ENCODE measurements at regions not wholly inside any gene's neighbourhood (a gene's known extent, or its start where the extent isn't known, plus 50 kb on each side); places are given as distances from the start of the nearest gene placed in this dataset.
A peak's percentile ranks its signal among the peaks of the same experiment; 100 is the strongest.
"Not testable (repeated sequence)": the region's sequence is repeated elsewhere in the genome, so short reads cannot be mapped to it uniquely, and the experiment has no call there.

- FAIRE-seq (no peak), DNase-seq (ENCODE audit: insufficient read length, low spot score) (no peak)
Observed at GRCh38 chr1:30534551-30534940, 188.8 kb downstream of the MATN1 start.

DNA sequence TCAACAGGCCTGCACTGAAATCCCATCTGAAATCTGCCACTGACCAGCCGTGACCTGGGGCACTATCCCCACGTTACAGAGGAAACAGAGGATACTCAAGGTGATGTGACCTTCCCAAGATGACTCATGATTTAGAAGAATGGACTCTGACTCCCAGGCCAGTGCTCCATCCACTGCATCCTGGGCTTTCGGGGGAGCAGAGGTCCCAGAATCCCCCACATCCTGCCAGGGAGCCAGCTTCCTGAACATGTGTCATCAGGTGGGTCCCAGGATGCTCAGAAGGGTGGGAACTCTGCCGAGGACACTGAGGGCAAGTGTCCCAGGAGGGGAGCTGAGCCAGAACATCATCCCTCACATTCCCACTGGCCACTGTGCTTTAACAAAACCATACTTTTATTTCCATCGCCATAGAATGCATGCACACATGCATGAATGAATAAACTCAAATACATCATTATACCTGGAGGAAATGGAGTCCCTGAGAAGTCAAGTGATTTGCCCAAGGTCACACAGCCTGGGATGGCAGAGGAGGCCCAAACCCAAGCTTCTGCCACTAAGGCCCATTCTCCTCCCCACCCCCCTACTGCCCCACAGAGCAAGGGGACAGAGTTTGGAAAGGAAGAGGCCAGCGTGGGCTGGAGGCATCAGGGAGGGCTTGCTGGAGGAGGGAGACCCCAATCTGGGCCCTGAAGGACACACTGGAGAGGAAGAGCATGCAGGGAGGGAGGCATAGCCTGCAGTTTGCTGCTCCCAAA, 189.4 kb downstream of the MATN1 start:
- DNase-seq (ENCODE audit: insufficient read length, low spot score), result no peak
- no peak for FAIRE-seq

DNA sequence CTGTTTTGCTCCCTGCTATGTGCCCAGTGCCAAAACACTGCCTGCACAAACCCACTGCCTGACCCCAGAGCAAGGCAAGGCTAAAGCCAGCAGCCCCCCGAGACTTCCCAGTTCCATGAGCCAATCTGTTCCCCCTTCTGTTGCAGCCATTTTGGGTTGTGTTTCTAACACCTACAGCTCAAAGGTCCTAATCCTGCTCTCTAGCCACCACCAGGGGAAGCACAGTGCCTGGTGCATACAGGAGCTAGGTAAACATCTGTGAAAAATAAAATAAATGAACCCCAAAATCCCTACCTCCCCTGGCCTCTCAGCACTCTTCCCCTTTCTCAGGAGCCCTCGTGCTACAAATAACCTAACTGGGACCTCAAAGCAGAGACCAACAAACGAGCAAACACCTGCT, 190.2 kb downstream of the MATN1 start:
- no peak for FAIRE-seq
- no peak for DNase-seq (ENCODE audit: insufficient read length, low spot score)

GRCh38 chr1:30532621-30533020, 190.8 kb downstream of the MATN1 start:
- FAIRE-seq (no peak), DNase-seq (ENCODE audit: insufficient read length, low spot score) (no peak)

GRCh38 chr1:30527511-30528140, 195.8 kb downstream of the MATN1 start:
- no peak for DNase-seq (ENCODE audit: insufficient read length, low spot score)

DNA sequence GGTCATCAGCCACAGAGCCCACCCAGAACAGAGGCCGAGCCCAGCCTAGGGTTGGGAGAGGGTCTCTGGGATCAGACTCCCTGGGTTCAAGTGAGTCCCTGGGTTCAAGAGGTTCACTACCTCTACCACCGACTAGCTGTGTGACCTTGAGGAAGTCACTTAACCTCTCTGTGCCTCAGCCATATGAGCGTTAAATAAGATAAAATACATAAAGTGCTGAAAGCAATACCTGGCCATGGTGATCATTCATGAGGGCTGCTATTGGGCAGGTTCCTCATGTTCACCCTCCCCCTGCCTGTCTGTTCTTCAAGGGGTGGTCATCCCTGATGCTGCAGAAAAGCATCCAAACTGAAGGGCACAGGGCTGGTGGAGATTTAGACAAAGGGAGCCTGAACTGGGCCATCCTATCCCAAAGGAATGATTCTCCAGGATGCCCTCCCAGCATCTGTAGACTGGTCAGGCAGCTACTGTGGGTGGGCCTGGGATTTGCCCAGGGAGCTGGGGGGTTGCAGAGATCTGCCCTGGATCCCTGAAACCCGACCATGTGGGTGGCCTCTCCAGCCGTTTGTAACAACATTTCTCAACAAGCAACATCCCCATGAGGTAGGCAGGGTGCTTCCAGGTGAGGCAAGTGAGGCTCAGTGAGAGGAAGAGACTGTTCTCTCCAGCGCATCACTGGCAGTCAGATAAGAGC, 196.6 kb downstream of the MATN1 start:
- FAIRE-seq, result no peak
- DNase-seq (ENCODE audit: insufficient read length, low spot score), result no peak

More at GRCh38 chr1:30527511-30528140, 195.8 kb downstream of the MATN1 start:
- FAIRE-seq, result no peak

DNA sequence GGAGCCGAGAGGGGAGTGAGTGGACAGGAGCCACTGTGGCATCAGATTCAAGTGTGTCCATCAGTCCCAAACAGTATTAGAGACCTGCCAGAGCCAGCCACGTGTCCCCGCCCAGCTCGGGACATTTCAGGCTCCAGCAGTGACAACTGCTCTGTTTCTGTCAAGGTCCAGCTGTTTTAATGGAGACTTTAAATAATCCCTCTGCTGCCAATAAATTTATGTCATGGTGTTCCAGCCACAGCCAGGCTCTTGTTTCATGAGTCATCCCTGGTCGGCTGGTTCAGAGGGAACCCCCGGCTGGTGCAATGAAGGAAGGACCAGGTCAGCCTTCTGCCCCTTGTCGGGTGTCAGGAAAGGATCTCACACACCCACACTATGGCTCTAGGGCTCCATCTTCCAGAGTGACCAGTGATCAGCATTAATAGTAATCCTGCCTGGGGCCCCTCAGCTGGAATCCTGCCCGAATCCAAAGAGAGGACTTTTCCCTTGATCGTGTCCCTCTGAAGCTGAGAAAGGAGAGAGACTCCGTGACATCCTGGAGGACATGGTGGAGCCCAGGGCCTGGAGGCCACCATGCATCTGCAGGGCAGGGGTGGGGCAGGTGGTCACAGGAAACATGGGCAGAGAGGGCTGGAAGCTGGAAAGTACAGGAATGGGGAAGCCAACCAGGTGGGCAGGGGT, 197.3 kb downstream of the MATN1 start:
- DNase-seq (ENCODE audit: insufficient read length, low spot score) (peak; percentile 73), FAIRE-seq (no peak)

- DNase-seq (ENCODE audit: insufficient read length, low spot score), result no peak
Observed at GRCh38 chr1:30525631-30525970, 197.8 kb downstream of the MATN1 start.

DNA sequence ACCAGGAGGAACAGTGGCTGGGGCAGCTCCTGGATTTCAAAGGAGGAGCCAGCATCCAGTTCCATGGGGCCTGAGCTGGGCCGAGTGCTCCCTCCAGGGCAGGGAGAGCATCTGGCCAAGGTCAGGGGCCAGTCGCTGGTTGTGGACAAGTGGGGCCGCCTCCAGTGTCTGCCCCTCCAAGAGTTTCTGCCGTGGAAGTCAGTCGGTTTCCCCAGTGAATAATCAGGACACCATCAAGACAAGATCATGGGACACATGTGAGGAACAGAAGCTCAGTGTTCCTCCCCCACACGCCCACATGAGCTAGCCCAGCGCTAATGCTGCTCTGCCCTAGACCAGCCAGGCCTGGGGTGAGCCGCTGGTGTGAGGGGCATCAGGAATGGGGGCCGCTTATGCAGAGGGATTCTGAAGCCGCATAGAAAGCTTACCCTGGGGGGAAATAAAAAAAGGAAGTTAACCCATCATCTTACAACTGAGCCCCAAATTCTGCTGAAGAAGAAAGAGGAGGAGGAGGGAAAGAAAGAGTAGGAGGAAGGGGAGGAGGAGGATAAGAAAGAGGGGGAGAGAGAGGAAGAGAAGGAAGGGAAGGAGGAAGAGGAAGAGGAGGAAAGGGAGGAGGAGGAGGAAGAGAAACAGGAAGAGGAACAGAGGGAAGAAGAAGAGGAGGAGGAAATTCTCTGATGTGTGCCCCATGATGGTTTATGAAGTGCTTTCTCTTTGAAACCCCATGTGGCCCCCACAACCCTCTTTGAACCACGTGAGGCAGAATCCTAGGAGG, 198.4 kb downstream of the MATN1 start:
- FAIRE-seq (no peak), DNase-seq (ENCODE audit: insufficient read length, low spot score) (no peak)

More at GRCh38 chr1:30525631-30525970, 197.8 kb downstream of the MATN1 start:
- FAIRE-seq, result no peak

DNA sequence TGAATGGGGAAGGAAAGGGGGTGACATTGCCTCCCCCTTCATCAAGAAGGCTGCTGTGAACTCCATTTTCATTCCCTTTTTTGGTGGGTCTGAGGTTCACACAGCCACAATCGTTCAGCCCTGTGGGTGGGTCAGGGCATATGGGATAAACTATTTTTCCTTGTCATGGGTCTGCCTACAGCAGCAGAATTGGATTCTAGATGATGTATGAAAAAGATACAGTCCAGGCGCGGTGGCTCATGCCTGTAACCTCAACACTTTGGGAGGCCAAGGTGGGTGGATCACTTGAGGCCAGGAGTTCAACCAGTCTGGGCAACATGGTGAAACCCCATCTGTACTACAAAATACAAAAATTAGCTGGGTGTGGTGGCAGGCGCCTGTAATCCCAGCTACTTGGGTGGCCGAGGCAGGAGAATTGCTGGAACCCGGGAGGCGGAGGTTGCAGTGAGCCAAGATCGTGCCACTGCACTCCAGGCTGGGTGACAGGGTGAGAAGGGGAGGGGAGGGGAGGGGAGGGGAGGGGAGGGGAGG, 199.3 kb downstream of the MATN1 start:
- not testable (repeated sequence) for DNase-seq (ENCODE audit: insufficient read length, low spot score); FAIRE-seq

DNA sequence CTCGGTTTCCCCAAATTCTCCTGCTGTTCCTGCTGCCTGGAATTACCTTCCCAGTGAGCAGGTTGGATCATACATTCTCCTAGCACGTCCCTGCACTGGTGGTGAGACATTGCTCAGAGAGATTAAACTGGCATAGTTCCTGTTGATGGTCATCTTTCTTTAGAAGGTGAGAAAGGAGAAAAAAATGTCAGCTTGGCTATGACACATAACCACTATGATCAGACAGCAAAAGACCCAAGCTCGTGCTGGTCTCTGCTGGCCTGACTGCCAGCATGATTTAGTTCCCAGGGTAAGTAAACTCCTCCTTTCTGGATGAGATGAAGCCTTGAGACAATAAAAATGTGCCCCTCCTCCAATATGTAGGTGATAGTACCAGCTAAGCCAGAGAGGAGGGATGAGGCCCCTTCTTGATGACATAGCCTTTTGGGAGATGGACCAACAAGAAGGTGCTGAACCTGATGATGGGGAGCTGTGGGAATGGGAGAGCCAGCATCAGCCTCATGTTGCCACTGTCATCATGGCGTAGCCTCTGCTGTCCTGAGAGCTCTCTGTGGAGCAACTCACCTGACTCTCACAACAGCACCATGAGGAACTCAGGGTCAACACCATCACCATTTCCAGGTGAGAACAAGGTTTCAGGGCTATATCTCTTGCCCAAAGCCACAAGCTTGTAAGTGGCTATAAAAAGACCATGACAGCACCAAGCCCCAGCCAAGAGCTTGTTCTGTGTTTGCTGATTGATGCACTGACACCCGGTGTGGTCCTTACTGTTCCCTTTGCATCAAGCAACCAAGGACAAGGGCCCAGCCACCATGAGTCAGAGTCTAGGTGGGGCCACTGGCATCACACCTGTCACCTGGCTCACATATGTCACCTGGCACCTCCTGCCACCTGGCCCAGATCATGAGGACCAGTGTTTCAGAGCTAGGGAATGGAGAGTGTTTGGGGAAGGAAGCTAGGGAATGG, 200.0 kb downstream of the MATN1 start:
- DNase-seq (ENCODE audit: insufficient read length, low spot score) (peak; percentile 51), FAIRE-seq (peak; percentile 67)

- FAIRE-seq (no peak), DNase-seq (ENCODE audit: insufficient read length, low spot score) (no peak)
Observed at GRCh38 chr1:30522031-30523004, 201.1 kb downstream of the MATN1 start.

GRCh38 chr1:30521261-30521865, 202.0 kb downstream of the MATN1 start:
- DNase-seq (ENCODE audit: insufficient read length, low spot score) (no peak), FAIRE-seq (no peak)

GRCh38 chr1:30520476-30520875, 202.9 kb downstream of the MATN1 start:
- DNase-seq (ENCODE audit: insufficient read length, low spot score) (no peak), FAIRE-seq (no peak)

- FAIRE-seq, result no peak
- DNase-seq (ENCODE audit: insufficient read length, low spot score), result no peak
Observed at GRCh38 chr1:30519201-30519763, 204.1 kb downstream of the MATN1 start.

GRCh38 chr1:30518696-30519095, 204.7 kb downstream of the MATN1 start:
- DNase-seq (ENCODE audit: insufficient read length, low spot score), result no peak
- no peak for FAIRE-seq

DNA sequence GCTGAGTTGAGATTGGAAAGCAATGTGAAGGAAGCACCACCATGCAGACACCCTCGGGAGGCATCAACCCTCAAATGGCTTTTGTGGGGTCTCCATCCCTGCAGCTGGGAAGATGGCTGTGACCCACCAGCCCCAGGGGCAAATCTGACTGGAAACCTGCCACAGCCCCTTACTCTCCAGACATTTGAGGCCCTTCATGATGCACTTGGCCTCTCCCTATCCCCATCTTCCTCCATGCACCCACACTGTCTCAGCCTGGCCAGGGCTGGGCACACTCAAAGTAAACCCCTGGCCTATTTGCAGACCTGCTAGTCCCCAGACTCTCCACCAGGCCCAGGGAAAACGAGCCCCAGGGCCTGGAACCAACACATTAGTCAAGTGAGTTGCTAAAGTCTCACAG, 205.2 kb downstream of the MATN1 start:
- no peak for FAIRE-seq
- DNase-seq (ENCODE audit: insufficient read length, low spot score), result no peak
